GM21529 (cell line): ENCODE measurements at regions not wholly inside any gene's neighbourhood (a gene's known extent, or its start where the extent isn't known, plus 50 kb on each side); places are given as distances from the start of the nearest gene placed in this dataset.
A peak's percentile ranks its signal among the peaks of the same experiment; 100 is the strongest.

Experiments
- ATAC-seq: cut with Tn5 transposase; IDR thresholded peaks from one replicate; pipeline ENCODE4 v1.9.1; 2021; ENCODE audit not compliant: unreplicated experiment

DNA sequence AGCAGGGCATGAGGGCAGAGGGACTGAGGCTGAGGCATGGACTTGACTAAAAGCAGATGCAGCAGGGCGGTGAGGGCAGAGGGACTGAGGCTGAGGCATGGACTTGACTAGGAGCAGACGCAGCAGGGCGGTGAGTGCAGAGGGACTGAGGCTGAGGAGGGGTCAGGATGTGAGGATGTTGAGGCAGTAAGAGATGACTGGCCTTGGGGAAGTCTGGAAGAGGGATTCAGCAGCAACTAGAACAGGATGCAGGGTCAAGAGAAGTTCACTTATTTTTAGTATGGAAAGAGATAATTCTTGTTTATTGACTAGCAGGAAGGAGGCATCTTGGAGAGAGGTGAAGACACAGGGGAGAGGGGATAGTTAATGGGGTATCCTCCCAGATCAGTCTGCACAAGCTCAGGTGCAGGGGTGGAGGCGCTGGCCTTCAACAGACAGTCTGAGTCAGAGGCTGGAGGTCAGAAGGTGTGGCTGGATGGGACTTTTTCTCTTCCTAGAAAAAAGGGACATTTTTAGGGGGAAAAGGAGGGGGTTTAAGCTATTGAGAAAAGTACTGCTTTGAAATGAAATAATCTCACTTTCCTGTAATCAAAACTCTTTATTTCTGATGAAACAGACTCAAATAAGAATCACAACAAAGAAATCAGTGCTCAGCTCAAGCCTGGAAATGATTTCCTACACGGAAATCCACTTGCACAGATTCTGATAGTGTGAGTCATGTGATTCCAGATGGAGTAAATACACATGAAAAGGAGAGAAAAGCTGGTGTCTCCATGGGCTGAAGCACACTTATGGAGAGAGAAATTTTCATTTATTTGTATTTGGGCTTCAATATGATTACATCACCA lies 130.9 kb downstream of the PALM2AKAP2 start:
- no peak for ATAC-seq

DNA sequence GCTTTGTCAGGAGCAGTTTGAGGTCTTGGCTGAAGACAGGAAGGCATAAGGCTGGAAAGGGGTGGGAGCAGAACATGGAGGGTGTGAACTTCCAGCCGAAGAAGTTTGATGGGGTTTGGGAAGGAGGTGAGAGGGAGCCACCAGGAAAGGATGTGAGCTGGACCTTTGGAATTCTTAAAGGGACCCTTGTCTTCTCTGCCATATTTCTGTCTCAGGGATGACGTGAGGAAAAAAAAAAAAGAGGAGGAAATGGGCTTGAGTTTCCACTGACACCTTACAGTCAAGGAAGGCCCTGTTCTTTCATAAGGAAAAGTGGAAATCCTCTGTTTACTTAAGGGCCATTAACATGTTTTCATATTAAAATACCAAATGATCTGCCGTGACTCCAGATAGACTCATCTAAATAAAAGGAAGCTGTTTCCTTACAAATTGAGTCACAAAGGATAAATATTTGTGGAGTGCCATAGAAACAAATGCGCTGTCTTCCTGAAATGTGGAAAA lies 132.1 kb downstream of the PALM2AKAP2 start:
- no peak for ATAC-seq

DNA sequence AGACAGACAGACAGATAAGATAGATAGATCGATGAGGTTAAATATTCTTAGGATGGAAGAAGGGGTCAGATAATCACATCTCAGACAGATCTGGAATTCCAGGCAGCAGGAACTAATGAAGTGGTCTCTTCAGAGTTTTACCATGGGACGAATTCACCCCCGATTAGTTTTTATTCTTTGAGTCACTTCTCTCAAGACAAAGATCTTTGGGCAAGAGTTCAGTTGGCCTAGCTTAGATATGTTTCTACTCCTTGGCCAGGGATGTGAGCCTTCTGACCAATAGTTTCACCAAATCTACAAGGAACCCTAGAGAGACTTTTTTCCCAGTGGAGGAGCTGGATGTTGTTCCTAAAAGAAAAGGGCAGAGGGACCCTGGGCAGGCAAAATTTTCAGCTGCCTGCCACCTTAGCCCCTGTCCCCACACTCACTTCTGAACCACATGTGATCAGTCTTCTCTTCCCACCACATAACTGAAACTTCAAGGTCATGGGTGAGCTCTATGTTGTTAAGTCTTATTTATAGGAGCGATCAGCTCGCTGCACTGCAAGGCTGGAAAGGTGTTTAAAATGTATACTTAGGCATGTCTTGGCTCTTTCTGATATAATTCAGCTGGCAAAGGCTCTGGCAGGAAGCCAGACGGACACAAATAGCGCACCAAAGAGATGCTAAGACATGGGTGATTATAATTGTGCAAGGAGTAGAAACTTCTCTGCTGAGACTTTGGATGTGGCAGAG lies 132.9 kb downstream of the PALM2AKAP2 start:
- ATAC-seq = peak; percentile 39

DNA sequence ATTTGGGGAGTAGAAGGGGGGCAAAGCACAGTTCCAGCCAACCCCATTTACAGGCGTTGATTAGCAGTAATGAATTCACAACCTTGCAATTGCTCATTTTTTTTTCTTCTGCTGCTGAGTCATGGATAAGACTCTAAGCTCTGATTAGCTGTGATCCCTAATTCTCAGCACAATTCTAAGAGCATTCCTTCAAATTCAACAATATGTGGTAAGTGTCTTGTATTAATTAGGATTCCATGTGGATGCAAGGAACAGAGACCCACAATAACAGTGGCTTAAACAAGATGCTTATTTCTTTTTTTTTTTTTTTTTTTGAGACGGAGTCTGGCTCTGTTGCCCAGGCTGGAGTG lies 133.4 kb downstream of the PALM2AKAP2 start:
- no peak for ATAC-seq

DNA sequence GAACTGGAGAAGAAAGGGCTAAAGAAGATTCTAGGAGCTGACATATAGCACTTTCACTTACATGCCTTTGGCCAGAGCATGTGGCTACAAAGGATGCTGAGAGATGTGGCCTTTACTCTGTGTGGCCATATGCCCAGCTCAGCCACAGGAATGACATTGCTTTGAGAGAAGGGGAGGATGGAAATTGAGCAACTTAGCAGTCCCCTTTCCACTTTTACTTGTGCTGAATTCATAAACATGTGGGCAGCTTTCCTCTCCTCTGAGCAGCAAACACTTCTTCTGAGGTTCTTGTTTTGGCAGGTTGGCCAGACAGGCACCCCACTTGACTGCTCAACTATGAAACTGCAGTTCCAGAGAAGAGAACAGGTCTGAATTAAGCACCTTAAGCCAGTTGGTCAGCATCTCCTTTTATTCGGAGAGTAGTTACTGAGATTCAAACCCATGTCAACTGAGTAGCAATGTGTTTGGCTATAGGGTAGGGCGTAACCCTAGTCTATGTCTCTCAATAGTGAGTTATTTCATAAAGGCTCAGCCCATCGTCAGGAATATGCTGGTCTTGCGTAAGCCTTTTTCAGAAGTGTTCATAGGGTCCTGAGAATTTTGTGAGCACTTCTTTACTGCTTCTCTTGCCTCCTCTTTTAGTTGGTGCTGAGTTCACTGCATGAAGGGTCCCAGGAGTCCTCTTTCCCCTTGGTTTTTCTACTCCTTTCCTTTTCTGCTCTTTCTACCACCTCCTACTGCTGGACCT lies 134.5 kb downstream of the PALM2AKAP2 start:
- peak; percentile 51 for ATAC-seq

DNA sequence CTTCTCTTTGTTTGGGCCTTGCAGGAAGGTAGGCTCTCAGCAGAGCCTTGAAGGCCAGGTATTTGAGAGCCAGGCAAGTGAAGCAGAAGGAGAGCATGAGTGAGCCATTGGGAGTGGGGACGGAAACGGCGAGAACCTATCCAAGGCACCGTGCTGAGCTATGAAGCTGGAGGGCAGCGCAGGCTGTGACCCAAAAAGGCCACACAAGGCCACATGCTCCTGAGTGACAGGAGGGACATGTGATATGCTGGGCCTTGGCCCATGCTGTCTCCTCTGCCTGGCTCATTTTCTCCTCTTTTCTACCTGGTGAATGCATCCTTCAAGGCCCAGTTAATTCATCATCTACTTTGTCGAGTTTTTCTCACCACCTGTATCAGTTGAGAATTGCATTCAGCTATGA lies 136.3 kb downstream of the PALM2AKAP2 start:
- no peak for ATAC-seq

DNA sequence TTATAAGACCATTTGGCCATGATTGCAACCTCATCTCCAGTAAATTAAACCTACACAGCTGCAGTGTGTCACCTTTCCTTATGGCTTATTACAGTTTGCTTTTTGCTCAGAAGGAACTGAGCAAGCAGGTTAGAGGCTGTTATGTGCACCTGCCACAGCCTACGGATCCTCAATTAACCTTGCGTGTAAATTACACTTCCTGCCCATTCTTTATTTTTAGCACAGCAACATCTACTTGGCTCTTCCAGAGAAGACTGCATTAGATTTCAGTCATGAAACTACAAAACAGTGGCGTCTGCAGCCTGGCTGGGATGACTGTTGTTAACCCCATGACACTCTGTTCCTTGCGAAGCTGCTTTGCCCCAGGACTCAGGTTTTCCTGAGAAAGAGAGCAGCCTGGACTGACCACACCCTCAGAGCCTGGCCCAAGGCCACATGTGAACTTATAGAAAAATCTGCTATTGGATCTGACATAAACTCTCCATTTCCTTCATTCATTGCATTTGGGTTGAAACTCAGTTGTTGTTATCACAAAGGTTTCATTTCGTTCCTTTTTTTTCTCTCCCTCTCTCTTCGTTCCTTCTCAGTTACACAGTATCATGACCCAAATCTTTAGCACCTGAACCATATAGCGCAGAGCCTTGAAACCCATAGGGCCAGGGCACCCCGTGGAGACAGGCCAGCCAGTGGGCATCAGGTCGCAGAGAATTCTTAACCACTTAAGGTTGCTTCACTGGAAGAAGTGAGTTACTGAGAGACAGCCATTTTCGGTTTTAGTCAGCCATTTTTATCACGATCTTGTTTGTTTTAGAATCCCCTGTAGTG lies 138.6 kb downstream of the PALM2AKAP2 start:
- ATAC-seq = peak; percentile 75

DNA sequence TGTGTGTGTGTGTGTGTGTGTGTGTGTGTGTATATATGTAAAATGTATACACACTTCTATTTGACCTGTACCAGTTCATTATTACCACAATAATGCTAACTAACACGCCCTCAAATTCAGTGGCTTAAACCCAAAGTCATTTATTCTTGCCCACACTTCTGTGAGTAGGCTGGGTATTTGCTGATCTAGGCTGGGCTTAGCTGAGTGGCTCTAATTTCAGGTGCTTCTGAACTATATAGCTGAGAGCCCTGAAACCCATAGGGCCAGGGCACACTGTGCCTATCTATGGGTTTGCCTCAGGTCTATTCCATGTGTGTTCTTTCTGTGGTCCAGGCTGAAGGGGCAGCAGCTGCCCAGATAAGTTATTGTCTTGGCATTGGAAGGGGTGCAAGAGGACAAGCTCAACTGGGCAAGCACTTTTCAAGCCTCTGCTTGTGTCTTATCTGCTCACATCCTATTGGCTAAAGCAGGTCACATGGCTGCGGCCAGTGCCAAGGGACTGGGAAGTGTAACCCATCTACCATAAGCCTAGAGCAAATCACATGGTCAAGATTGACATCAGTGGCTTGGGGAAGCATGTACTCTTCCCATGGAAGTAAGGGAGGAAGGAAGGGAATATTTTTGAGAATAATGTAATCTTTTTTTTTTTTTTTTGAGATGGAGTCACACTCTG lies 139.9 kb downstream of the PALM2AKAP2 start:
- no peak for ATAC-seq

DNA sequence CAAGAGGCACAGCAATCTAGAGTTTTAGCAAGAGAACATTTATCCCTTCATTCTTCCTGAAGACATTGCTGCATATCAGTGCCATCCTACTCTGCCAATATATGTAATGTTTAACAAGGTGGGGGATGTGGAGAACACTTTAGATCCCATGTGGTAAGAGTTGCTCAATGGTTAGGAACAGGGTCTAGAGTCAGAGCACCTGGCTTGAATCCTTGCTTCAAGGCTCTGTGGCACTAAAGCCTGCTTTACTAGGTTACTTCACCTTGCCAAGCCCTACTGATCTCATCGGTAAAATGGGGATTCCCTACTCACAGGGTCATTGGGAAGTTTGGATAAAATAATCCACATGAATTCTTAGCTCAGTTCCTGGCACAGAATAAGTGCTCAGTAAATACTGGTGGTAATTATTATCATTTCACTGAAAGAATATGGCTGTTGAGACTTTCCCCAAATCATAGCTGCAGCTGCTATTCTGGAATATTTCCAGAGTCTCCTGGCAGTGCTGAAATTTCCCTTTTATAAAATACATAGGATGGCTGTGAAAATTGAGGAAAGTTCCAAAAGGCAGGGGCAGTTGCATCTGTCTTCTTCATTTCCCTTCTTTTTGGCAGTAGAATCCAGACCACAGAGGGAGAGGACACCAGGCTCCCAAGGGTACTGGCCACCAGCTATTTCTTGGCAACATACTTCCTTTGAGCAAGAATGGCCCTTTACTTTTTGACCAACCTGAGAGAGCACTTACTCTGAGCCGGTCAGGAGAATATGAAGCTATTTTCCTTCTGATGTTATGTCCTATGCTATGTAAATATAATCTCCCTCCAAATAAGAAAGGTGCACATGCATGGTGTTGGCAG lies 142.8 kb downstream of the PALM2AKAP2 start:
- no peak for ATAC-seq

DNA sequence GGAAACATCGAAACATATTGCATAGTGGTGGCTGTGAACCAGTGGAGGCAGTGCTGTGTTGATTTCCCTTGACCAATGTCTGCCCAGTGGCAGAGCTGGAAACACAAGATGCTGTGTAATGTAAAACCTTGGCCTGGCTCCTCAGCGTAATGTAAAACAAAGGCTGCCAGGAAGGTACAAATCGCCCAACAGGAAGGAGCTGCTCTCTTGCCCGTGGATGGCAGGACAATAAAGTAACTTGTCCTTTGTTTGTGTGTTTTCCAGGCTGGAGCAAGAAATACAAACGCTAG lies 143.4 kb downstream of the PALM2AKAP2 start:
- ATAC-seq = no peak

DNA sequence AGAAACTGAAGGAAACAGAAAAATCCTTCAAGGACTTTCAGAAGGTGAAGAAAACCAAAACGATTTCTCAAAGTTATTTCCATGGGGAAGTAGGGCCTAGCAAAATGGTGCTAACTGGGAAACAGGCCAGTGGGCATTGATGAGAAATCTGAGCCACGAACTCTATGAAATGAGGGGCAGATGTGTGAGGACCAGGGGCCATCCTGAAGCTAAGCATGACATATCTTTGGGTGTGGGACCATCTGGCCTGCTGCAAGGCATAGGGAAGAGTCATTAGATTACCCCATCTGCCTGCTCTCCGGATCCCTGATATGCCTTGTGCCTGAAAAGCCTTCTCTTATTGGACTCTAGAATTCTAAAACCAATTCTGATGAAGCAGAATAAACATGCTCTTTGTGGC lies 143.8 kb downstream of the PALM2AKAP2 start:
- no peak for ATAC-seq

DNA sequence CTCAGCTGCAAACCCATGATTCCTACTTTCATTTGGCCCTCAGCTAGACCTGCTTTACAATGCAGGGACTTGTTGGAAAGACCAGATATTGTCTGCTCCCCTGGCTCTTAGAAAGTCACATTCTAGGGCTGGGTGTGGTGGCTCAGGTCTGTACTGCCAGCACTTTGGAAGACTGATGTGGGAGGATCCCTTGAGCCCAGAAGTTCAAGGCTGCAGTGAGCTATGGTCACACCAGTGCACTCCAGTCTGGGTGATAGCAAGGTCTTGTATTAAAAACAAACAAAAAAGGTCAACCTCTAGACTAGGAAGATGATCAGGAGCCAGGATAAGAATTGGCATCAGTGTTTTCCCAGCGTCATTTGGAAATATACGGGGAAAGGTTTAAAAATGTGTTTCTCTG lies 145.8 kb downstream of the PALM2AKAP2 start:
- ATAC-seq = no peak

DNA sequence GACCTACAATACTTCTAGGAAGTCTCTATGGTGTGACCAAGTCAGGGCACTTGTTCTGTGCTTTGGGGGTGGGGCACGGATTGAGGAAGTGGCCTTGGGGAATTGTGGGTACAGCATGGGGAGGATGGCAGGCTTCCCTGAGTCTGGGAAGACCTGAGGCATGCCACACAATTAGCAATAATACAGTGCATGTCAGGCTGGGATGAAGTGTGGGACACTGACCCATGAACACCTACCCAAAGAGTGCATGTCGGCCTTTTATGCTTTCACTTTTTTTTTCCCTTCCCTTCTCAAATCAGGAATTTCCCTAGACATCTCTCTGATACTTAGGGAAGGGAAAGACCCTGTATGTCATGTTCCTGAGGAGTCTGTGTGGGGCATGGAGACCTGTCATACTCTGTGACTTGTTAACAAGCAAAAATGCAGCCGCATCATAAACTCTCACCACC lies 146.4 kb downstream of the PALM2AKAP2 start:
- ATAC-seq = no peak

DNA sequence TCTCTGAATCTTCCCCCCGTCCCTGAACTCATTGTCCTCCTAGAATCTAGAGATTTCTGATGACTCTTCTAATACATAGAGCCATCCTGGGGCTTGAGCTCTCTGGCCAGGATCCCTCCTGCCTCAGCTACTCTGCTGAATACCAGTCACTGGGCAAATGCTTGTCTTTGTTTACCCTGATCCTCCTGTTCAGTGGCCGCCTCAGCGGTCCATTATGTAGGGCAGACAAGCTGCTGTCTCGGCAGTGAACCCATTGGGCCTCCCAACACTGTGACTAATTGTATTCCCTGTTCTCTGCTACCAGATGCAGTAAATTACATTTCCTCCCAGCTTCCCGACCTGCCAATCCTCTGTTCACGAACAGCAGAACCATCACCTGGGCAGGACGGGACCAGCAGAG lies 151.6 kb downstream of the PALM2AKAP2 start:
- no peak for ATAC-seq

DNA sequence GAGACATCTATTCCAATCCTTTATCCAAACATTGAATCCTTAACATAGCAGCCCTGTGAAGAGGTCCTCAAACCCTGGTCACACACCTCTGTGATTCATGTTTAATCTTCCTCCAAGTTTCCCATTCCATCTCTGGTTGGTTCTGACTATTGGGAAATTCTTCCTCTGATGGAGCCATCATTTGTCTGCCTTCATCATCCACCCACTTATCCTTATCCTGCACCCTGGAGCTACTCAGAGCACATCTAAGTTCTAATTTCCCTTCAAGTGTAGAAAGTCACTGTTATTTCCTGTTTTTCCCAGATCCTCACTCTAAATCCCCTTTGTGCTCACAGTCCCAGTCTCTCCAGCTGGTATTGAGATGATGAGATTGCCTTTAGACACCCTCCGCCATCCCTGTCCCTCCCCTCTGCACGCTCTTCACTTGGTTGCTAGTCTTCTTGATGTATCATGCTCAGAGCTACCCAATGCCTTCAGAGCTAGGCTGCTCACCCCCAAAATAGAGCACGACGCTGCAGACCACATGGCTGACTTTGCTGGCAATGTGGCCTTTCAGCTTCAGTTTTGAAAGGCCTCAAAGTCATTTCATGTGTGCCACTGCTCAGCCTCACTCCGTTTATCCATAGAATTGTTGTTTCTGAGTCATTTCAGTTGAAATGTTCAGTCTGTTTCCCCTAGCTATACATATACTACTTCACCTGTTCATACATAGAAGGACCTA lies 154.3 kb downstream of the PALM2AKAP2 start:
- no peak for ATAC-seq

DNA sequence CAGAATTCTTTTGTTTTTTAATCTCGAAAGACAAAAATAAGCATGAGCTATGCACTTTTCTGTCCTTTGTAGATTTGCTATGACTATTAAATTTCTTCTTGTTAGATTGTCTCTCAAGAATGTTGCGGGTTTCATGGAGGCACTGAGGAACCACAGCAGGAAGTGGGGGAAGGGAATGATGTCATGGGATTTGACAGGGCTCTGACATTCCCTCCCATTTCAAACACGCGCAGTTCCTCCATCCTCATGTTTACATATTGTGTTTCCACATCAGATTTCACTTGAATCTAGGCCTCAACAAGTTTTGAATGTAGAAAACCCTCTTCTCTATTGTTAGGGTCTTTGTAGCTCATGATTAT lies 154.8 kb downstream of the PALM2AKAP2 start:
- ATAC-seq = no peak

DNA sequence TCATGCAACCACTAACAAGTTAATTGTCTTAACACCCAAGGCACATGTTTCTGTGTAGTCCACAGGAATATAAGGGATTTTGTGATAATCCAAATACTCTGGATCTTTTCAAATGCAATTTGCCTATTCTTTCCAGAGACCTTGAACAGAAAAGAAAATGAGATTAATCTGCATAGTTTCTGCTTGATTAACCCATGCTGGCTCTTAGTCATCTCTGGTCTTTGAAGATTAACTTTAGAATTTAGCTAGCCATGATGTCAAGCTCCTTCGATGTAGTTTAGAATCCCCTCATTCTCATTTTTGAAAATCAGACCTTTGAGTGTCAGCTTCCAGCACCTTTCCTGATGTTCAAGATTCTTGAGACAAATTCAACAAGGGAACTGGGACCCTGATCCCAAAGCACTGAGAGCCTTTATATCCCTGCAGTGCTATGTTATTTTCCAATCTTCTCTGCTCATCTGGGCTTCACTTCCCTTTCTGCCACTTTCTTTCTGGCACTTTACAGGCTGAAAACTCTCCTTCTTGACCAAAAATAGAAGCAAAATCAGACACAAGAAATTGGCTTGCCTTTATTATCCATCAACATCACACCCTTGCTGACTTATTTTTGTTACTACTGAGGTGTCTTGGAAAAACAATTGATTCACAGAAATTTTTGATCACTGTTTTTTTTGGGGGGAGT lies 155.5 kb downstream of the PALM2AKAP2 start:
- peak; percentile 64 for ATAC-seq

DNA sequence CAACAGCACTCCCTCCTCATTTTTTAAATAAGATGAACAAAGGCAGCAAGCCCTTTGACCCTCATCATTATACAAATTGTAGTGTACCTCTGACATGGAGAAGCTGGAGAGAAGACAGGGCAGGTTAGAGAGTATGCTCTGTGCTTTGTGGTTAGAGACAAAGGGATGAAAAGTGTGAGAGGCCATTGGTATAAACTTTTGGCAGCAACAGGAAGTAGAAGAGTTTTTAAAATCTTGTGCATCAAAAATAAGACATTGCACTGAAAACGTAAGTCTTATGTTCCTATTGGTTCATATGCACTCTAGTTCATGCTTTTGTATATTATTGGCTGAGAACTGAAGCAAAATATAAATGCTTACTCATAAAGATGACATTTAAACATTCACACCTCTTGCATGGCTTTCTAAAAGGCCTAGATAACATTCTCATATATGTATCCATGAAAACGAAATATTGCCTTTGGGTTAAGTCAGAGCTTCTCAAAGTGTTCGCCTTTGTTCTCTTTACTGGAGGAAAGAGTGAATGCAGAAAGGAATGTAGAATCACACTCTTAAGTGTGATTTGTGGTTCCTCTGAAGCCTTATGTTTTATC lies 158.0 kb downstream of the PALM2AKAP2 start:
- no peak for ATAC-seq
